HepG2 (cell line): ENCODE measurements at regions not wholly inside any gene's neighbourhood (a gene's known extent, or its start where the extent isn't known, plus 50 kb on each side); places are given as distances from the start of the nearest gene placed in this dataset.

Source experiments
- ATAC-seq: fragments of 200-7000 bp; cut with Tn5 transposase; 3 replicates; pipeline ENCODE4 v1.9.1; 2020; ENCODE audit warnings: mild to moderate bottlenecking, moderate library complexity
- BruUV-seq: library from RNA; stranded (reverse); fragments of 400-500 nt; replicated peaks from 2 replicates; lab custom pipeline; 2021; lab: Mats Ljungman, UMichigan
- CTCF ChIA-PET: fragments of 300-600 bp; formaldehyde crosslinking; extraction: SDS; loops from one replicate; lab custom pipeline; 2021; ENCODE audit warnings: low total read pairs, inconsistent platforms, low intra/inter-chr PET ratio; lab: Yijun Ruan, JAX
- POLR2A ChIA-PET: fragments of 350-600 bp; sonication (Branson Sonifier 250); formaldehyde crosslinking; loops from one replicate; lab custom pipeline; 2020; ENCODE audit warnings: antibody characterized with exemption, inconsistent platforms; lab: Yijun Ruan, JAX
- DNase-seq: peaks from one replicate; pipeline ENCODE4 v3.0.0-alpha.2; 2015; ENCODE audit warnings: low spot score
- FAIRE-seq: peaks from 3 replicates; lab custom pipeline; 2011; peaks lifted over from hg19 to GRCh38; lab: Jason Lieb, UNC
- H2AFZ ChIP-seq: one replicate; pipeline ENCODE4 v1.6.1; 2011; ENCODE audit warnings: low read length, inconsistent platforms
- H3K27ac ChIP-seq: fragments of 300-600 bp; 3 replicates; pipeline ENCODE4 v1.8.0; 2011; ENCODE audit warnings: mixed run types, mild to moderate bottlenecking, mixed read lengths, low read length, inconsistent platforms; ENCODE audit not compliant: insufficient read depth; ENCODE audit errors: extremely low read length
- H3K27me3 ChIP-seq, 2 experiments: fragments of 200-600 bp in 1 of 2; 2 replicates in 1 of 2; 3 replicates in 1 of 2; pipeline versions ENCODE4 v1.6.0 to v1.8.0; 2011; ENCODE audit warnings: low read length in 2 of 2, mild to moderate bottlenecking in 2 of 2, moderate library complexity in 2 of 2, inconsistent platforms in 1 of 2; ENCODE audit not compliant: insufficient read depth in 2 of 2, control insufficient read depth in 1 of 2
- H3K36me3 ChIP-seq, 2 experiments: fragments of 200-600 bp in 1 of 2; replicated peaks in 1 of 2; 2 replicates in 1 of 2; 3 replicates in 1 of 2; pipeline versions ENCODE4 v1.5.1 to v1.8.0; 2011; ENCODE audit warnings: low read length in 2 of 2, inconsistent platforms in 1 of 2; ENCODE audit not compliant: insufficient read depth in 2 of 2, control insufficient read depth in 1 of 2
- H3K4me1 ChIP-seq: 2 replicates; pipeline ENCODE4 v1.5.1; 2012; ENCODE audit warnings: low read length, inconsistent platforms; ENCODE audit not compliant: insufficient read depth
- H3K4me2 ChIP-seq: 2 replicates; pipeline ENCODE4 v1.6.0; 2011; ENCODE audit warnings: low read depth, low read length, inconsistent platforms
- H3K4me3 ChIP-seq, 3 experiments: fragments of 200-600 bp in 1 of 3; sonication (generic), shearing (Covaris generic) in 1 of 3; replicated peaks in 1 of 3; 2 replicates each; pipeline ENCODE4 v1.5.1; 2011 to 2016; ENCODE audit warnings: low read length in 3 of 3, inconsistent platforms in 2 of 3, low read depth in 2 of 3, mild to moderate bottlenecking in 2 of 3, control low read depth in 1 of 3, mixed read lengths in 1 of 3; ENCODE audit not compliant: insufficient read depth in 1 of 3
- H3K79me2 ChIP-seq: one replicate; pipeline ENCODE4 v1.6.1; 2011; ENCODE audit warnings: low read length, inconsistent platforms; ENCODE audit not compliant: insufficient read depth
- H3K9ac ChIP-seq: 2 replicates; pipeline ENCODE4 v1.6.0; 2011; ENCODE audit warnings: mild to moderate bottlenecking, low read depth, low read length, inconsistent platforms; ENCODE audit not compliant: insufficient read depth
- H3K9me3 ChIP-seq: 2 replicates; pipeline ENCODE4 v1.5.1; 2012; ENCODE audit warnings: mild to moderate bottlenecking, low read length
- H4K20me1 ChIP-seq: 2 replicates; pipeline ENCODE4 v1.6.0; 2011; ENCODE audit warnings: inconsistent platforms, mild to moderate bottlenecking, low read length, moderate library complexity; ENCODE audit not compliant: insufficient read depth
- ATF6 ChIP-seq: sonication (generic); formaldehyde crosslinking; conservative IDR thresholded peaks from 2 replicates; pipeline ENCODE4 v1.4.0; 2020; ENCODE audit warnings: missing genetic modification reagents
- GATAD2A ChIP-seq: IDR thresholded peaks from 2 replicates; pipeline ENCODE4 v1.6.1; 2016
- GRHL1 ChIP-seq: sonication (generic); formaldehyde crosslinking; conservative IDR thresholded peaks from 2 replicates; pipeline ENCODE4 v1.8.0; 2022; ENCODE audit warnings: missing genetic modification reagents
- JDP2 ChIP-seq: sonication (generic); formaldehyde crosslinking; IDR thresholded peaks from 2 replicates; pipeline ENCODE4 v1.8.1; 2022; ENCODE audit warnings: missing genetic modification reagents, borderline replicate concordance
- JUN ChIP-seq: sonication (generic); formaldehyde crosslinking; IDR thresholded peaks from 2 replicates; pipeline ENCODE4 v1.4.0; 2020; ENCODE audit warnings: mild to moderate bottlenecking, missing genetic modification reagents
- SATB2 ChIP-seq: sonication (generic); formaldehyde crosslinking; IDR thresholded peaks from 2 replicates; pipeline ENCODE4 v1.5.0; 2020; ENCODE audit warnings: missing genetic modification reagents
- SIN3A ChIP-seq: IDR thresholded peaks from 2 replicates; pipeline ENCODE4 v1.6.1; 2011; ENCODE audit warnings: low read depth, mild to moderate bottlenecking, control low read depth, low read length, borderline replicate concordance
- TCF12 ChIP-seq, 2 experiments: fragments of 450-650 bp in 1 of 2; sonication (generic) in 1 of 2; formaldehyde crosslinking in 1 of 2; IDR thresholded peaks; 2 replicates each; pipeline versions ENCODE4 v1.6.1 to v1.8.0; 2017 to 2022; ENCODE audit warnings: antibody characterized with exemption in 1 of 2, mild to moderate bottlenecking in 1 of 2, missing genetic modification reagents in 1 of 2, moderate library complexity in 1 of 2
- TFAP4 ChIP-seq: sonication (generic); IDR thresholded peaks from 2 replicates; pipeline ENCODE4 v1.6.1; 2016; ENCODE audit warnings: low read depth, borderline replicate concordance
- ZEB1 ChIP-seq: IDR thresholded peaks from 2 replicates; pipeline ENCODE4 v1.6.1; 2012; ENCODE audit warnings: mild to moderate bottlenecking, low read depth, inconsistent platforms; ENCODE audit not compliant: insufficient replicate concordance
- WGBS: methylation state at CpG from one replicate; pipeline ENCODE4 v1.1.6; 2017; ENCODE audit warnings: low lambda C conversion rate; 5-methylcytosine and 5-hydroxymethylcytosine counted together
- in situ Hi-C: cut with HindIII; loops from 2 replicates; pipeline ENCODE4 v1.10.0; 2017; ENCODE audit warnings: low pct_unique_long_range_greater_than_20kb; ENCODE audit not compliant: extremely low pct_ligation_motif_present
- intact Hi-C: fragments of 100-400 bp; cut with micrococcal nuclease; formaldehyde crosslinking; loops from one replicate; pipeline ENCODE4 v1.10.0; 2022; ENCODE audit not compliant: unreplicated experiment
- TF ChIP-seq, protein P1 (sequence below): IDR thresholded peaks from 2 replicates; pipeline ENCODE4 v1.6.1; 2012; ENCODE audit warnings: low read length, improper control_type of control experiment

DNA sequence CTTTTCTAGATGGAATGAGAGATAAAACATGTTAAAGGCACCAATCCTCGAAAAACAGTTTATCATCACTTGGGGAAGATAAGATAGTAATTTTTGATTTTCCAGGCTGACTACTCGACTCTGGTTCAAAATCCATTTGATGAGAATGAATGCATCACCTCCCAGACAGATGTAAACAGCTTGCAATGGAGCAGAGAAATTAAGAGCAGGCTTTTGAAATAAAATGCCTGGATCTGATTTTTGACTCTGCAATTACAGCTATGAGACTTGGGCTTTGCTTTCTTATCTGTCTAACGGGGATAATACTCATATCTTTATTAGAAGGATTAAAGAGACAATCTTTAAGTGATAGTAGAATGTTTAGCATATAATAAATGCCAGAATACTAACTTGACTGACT, 1148.9 kb downstream of the OLFM4 start (continued):
- no peak for TF ChIP-seq ATF6 (CRISPR knock-in tag)
- TF ChIP-seq TFAP4 = no peak
- TF ChIP-seq TCF12 (IDR thresholded peaks at IDR 0.05) = no peak
- TF ChIP-seq TCF12 (CRISPR knock-in tag; IDR thresholded peaks at IDR 0.05) = no peak
- TF ChIP-seq, protein P1, sequence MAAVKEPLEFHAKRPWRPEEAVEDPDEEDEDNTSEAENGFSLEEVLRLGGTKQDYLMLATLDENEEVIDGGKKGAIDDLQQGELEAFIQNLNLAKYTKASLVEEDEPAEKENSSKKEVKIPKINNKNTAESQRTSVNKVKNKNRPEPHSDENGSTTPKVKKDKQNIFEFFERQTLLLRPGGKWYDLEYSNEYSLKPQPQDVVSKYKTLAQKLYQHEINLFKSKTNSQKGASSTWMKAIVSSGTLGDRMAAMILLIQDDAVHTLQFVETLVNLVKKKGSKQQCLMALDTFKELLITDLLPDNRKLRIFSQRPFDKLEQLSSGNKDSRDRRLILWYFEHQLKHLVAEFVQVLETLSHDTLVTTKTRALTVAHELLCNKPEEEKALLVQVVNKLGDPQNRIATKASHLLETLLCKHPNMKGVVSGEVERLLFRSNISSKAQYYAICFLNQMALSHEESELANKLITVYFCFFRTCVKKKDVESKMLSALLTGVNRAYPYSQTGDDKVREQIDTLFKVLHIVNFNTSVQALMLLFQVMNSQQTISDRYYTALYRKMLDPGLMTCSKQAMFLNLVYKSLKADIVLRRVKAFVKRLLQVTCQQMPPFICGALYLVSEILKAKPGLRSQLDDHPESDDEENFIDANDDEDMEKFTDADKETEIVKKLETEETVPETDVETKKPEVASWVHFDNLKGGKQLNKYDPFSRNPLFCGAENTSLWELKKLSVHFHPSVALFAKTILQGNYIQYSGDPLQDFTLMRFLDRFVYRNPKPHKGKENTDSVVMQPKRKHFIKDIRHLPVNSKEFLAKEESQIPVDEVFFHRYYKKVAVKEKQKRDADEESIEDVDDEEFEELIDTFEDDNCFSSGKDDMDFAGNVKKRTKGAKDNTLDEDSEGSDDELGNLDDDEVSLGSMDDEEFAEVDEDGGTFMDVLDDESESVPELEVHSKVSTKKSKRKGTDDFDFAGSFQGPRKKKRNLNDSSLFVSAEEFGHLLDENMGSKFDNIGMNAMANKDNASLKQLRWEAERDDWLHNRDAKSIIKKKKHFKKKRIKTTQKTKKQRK = no peak
- no peak for TF ChIP-seq SATB2 (CRISPR knock-in tag)

GRCh38 chr13:54183166-54183565, 1154.6 kb downstream of the OLFM4 start:
- H3K9ac ChIP-seq = no peak overlapping the region
- FAIRE-seq (no peak), DNase-seq (no peak), ATAC-seq (no peak)
- H3K4me1 ChIP-seq = no peaks in the 10 kb centered on the region
- no peaks in the 10 kb centered on the region for H4K20me1 ChIP-seq
- POLR2A ChIA-PET = no interaction called here
- no peaks in the 10 kb centered on the region for H3K27me3 ChIP-seq
- H3K4me3 ChIP-seq = no peak overlapping the region
- no peaks in the 10 kb centered on the region for H3K36me3 ChIP-seq
- no peaks in the 10 kb centered on the region for H3K79me2 ChIP-seq
- intact Hi-C loops (no loop called here), in situ Hi-C loops (no loop called here)
- H3K9me3 ChIP-seq = peaks cover 55% of the 10 kb centered on the region
- BruUV-seq = no TSS peak
- 3% methylated on average over 1 of the region's 1 CpG for WGBS
- no peak overlapping the region for H3K27ac ChIP-seq
- TF ChIP-seq ZEB1 (no peak), GATAD2A (no peak), GRHL1 (CRISPR knock-in tag) (no peak), JDP2 (CRISPR knock-in tag) (no peak), SIN3A (no peak), JUN (CRISPR knock-in tag) (no peak)
- CTCF ChIA-PET = no interaction called here
- no peak overlapping the region for H3K4me2 ChIP-seq
- no peak overlapping the region for H2AFZ ChIP-seq
